HG02623 (cell line): ENCODE measurements at regions not wholly inside any gene's neighbourhood (a gene's known extent, or its start where the extent isn't known, plus 50 kb on each side); places are given as distances from the start of the nearest gene placed in this dataset.

Experiments used
- ATAC-seq: cut with Tn5 transposase; IDR thresholded peaks from one replicate; pipeline ENCODE4 v1.9.1; 2021; ENCODE audit warnings: moderate library complexity; ENCODE audit not compliant: unreplicated experiment

GRCh38 chr9:107946364-107947141, 457.0 kb upstream of the KLF4 start:
- ATAC-seq, result no peak

GRCh38 chr9:107945961-107946360, 456.4 kb upstream of the KLF4 start:
- ATAC-seq, result no peak

DNA sequence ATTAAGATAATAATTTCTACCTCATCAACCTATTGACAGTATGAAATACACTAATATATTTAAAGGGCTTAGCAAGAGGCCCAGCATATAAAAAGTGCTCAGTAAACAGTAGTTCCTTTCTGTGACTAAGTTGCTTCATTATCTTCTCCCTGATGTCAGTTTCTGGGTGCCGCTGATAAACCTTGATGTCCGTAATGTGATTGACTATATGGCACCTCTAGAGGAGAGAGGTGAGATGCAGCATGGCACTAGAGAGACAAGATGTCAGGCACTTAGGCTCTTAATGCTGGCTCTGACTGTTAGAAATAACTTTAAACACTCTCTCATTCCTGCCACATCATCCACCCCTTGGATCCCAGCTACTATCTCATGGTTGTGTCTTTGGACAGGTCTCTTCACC, 455.9 kb upstream of the KLF4 start:
- ATAC-seq, result no peak

DNA sequence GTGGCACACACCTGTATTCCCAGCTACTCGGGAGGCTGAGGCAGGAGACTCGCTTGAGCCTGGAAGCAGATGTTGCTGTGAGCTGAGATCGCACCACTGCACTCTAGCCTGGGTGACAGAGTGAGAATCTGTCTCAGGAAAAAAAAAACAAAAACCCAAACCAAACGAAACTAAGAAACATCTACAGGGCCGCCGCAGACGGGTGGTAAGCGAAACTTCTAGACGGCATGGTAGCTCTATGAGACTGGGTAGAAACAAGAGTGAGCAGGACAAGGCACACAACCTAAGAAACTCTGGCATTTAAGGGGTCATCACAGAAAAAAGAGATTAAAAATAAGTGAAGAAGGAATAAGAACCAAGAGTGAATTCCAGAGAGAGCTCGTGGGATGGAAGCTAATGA, 454.8 kb upstream of the KLF4 start:
- ATAC-seq, result no peak

GRCh38 chr9:107943901-107944300, 454.3 kb upstream of the KLF4 start:
- no peak for ATAC-seq

DNA sequence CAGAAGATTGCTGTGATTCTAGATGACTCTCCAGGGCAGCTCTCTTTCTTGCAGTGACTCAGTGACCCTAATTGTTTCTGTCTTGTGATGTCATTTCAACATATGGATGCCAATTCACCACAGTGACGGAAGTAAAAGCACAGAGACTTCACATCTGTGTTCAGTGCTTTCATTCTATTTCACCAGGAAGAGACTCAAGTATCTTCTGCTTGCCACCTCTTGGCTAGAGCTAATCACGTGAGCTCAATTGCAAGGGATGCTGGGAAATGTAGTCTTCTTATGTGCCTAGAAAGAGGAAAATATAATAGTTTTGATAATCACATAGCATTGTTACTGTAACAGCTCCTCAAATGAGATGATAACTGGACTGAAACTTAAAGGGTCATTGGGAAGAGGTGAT, 453.3 kb upstream of the KLF4 start:
- no peak for ATAC-seq

GRCh38 chr9:107942291-107942690, 452.7 kb upstream of the KLF4 start:
- ATAC-seq, result no peak

GRCh38 chr9:107940616-107941595, 451.3 kb upstream of the KLF4 start:
- no peak for ATAC-seq

- no peak for ATAC-seq
Observed at GRCh38 chr9:107938801-107939386, 449.3 kb upstream of the KLF4 start.

GRCh38 chr9:107935931-107936330, 446.4 kb upstream of the KLF4 start:
- no peak for ATAC-seq

- no peak for ATAC-seq
Observed at GRCh38 chr9:107933516-107933915, 443.9 kb upstream of the KLF4 start.

DNA sequence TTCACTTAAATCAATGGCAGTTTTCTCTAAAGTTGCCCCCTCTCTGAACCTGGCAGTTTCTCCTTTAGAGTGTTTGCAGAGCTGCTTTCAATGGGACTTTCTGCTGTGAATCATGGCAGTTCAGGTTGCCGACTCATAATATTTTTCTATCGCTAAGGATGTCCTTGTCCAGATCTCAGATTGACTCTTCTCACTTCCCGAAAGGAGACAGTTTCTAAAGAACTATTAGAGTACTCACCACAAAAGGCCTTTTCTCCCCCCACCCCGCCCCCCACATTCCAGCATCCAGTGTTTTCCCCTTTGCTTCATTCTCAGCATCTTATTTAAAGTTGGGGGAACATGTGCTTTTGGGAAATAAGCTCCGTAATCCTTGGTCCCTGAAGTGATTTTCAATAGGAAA, 443.5 kb upstream of the KLF4 start:
- no peak for ATAC-seq

DNA sequence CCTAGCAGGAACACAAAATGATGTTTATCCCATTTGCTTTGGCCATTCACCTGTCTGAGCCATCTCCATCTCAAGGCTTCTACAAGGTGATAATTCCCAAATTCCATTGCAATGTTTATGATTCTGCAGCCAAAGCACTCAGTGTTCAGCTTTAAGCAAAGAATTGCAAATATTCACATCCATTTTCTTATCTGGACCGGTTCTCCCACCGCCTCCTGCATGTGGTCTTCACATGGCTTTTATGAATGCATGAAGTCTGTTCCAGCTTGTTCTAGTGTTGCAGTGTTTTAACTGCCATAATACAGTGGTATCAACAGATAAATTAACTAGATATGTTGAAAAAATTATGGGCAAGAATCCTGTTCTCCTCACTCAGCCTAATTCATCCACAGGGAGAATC, 443.0 kb upstream of the KLF4 start:
- ATAC-seq, result no peak

DNA sequence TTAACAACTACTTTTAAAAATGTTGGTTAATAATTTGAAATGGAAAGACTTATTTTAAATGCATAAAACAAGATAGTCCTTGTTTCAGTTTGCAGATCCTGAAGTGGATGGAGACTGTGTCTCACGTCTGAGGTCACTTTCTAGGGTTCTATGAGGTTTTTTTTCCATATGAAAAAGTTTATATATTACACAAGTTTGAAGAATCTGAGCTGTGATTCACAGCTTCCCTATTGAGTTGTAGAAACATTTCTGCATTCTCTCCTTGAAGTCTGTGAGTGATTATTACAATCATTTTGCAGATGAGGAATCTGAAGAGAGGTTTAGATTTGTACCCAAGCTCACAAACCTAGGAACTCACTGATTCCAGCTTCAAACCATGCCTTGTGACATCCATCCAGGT, 442.5 kb upstream of the KLF4 start:
- ATAC-seq, result no peak

DNA sequence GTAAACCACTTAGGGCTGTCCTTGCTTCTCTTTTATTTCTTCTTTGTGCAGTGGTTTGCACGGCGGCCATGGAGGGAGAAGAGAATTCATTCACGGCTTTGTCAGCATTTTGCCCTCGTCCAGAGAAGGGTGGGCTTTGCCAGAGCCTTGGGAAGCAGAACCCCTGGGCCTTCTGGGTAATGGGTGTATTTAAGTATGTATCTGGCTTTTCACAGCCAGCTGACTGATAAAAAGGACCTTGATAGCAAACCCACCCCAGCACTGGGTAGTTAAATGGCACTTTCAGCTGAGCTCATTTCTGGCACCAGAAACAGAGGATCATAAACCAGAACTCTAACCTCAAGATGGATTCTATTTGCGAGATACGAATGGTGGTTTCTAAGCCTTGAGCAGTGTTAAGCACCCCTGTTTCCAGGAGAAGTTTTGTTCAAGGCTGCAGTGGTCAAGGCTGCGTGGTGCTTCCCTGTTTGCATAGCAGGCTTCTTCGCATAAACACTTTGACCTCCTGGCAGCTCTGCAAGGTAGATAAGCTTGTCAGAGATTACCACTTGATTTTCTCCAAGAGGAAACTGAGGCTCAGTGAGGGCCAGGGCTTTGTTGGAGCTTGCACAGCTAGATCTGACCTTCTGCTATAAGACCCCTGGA, 441.6 kb upstream of the KLF4 start:
- no peak for ATAC-seq

DNA sequence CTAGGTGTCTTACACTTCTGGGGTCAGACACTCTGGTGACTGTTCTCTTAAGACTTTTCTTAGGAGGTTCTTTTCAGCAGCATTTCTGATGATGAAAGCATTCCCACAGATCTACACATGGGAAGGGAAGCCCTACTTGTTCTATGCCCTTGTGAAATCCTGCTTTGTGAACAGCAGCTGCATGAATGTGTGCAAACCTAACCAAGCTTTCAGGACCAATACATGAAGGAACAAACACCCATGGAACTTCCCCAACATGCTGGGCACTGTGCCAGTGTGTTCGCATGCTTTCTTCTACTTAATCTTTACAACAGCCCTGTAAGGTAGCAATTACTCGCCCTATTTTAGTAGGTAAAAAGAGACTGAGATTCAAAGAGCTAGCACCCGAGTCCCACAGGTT, 439.9 kb upstream of the KLF4 start:
- ATAC-seq, result no peak

DNA sequence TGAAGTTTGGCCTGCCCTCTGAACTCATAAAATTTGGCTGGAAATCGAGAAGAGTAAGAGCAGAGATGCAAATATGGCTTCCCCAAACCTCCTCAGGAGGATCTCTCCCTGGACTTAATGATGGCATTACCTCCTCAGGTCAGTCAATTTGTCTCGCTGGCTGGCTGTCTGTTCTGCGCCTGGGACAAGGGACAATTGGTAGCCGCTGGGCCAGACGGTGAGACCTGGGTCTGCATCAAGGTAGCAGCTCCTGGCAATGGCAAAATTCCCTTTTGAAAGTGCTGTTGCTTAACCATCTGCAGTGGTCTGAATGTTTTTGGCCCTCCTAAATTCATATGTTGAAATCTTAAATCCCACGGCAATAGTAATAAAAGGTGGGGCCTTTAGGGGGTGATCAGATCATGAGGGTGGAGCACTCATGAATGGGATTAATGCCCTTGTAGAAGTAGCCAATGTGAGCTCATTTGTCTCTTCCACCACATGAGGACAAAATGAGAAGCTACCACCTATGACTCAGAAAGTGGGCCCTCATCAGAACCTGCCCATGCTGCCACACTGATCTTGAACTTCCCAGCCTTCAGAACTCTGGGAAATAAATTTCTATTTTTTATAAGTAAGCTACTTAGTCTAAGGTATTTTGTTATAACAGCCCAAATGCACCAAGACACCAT, 439.3 kb upstream of the KLF4 start:
- ATAC-seq, result no peak

GRCh38 chr9:107927276-107927675, 437.7 kb upstream of the KLF4 start:
- ATAC-seq, result no peak

- ATAC-seq, result no peak
Observed at GRCh38 chr9:107925749-107926297, 436.3 kb upstream of the KLF4 start.

- no peak for ATAC-seq
Observed at GRCh38 chr9:107922260-107922659, 432.7 kb upstream of the KLF4 start.
